ENCODE measurements at regions not wholly inside any gene's neighbourhood (a gene's known extent, or its start where the extent isn't known, plus 50 kb on each side); places are given as distances from the start of the nearest gene placed in this dataset.
"Not testable (repeated sequence)": the region's sequence is repeated elsewhere in the genome, so short reads cannot be mapped to it uniquely, and the experiment has no call there.

DNA sequence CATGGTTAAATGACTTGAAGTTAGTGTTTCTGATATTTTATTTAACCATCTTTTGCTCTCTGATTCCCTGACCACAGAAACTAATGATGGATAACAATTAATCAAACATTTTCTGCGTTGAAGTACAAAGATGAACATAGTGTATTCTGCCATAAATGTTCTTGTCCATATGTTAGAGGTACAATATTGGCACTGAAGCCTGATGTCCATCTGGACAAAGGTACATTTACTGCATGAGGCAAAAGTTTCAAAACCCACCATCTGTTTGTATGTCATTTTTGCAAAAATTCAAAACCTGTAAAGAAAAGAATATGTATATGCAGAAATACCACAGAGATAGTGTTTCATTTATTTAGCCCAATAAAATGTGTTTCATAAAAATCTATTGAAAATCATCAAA lies 861.5 kb downstream of the ANKRD7 start:
- no peak for TF ChIP-seq POLR2A (IDR thresholded peaks at IDR 0.05; ENCODE audit: low read depth, low read length)
- DNase-seq (ENCODE audit: insufficient read length, low spot score) (no peak), FAIRE-seq (no peak)

DNA sequence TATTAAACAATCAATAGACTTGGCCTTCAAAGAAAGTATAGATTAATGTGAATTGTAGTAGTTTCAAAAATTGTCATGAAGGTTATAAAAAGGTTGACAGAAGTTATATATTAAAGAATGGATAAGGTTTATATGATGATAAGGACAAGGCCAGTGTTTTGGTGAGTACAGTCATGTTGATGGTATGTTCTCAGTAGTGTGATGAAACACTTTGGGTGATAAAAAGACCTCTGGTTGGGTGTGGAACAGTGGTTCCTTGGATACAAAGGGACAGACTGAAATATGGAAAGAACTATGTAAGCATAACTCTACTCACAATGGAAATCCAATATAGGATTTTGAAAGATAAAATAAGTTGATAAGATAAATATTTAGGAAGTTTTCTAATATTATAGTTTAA lies 866.3 kb downstream of the ANKRD7 start:
- no peak for FAIRE-seq
- DNase-seq (ENCODE audit: insufficient read length, low spot score) = no peak
- no peak for TF ChIP-seq POLR2A (IDR thresholded peaks at IDR 0.05; ENCODE audit: low read depth, low read length)

DNA sequence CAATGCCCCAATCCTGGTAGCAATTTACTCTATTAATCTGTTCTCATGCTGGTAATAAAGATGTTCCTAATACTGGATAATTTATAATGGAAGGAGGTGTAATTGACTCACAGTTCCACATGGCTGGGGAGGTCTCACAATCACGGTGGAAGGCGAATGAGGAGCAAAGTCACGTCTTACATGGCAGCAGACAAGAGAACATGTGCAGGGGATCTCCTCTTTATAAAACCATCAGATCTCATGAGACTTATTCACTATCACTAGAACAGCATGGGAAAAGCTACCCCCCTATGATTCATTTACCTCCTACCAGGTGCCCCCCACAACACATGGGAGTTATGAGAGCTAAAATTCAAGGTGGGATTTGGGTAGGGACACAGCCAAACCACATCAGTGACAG lies 872.2 kb downstream of the ANKRD7 start:
- DNase-seq (ENCODE audit: insufficient read length, low spot score) = no peak
- no peak for FAIRE-seq
- TF ChIP-seq POLR2A (IDR thresholded peaks at IDR 0.05; ENCODE audit: low read depth, low read length) = no peak

GRCh38 chr7:119100611-119101258 lies 876.2 kb downstream of the ANKRD7 start:
- FAIRE-seq; DNase-seq (ENCODE audit: insufficient read length, low spot score): not testable (repeated sequence)

GRCh38 chr7:119102291-119102690 lies 877.8 kb downstream of the ANKRD7 start:
- DNase-seq (ENCODE audit: insufficient read length, low spot score) = no peak
- no peak for TF ChIP-seq POLR2A (IDR thresholded peaks at IDR 0.05; ENCODE audit: low read depth, low read length)
- no peak for FAIRE-seq

DNA sequence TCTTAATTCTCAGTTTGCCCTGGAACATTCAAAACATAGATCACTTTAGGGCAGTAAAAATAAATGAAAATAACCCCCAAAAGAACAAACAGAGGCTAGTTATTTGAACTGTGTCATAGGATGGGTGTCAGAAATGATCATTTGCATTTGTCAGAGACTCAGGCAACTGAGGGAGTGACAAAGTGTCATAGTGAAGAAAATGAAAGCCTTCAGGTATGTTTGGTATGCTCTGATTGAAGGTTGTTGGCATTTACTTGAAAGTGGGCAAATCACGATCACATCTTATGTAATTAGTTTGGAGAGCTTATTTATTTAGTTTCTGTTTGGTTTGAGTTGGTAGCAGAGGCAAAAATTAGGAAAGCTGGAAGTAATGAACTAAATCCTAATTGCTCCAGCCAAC lies 880.9 kb downstream of the ANKRD7 start:
- TF ChIP-seq POLR2A (IDR thresholded peaks at IDR 0.05; ENCODE audit: low read depth, low read length) = no peak
- DNase-seq (ENCODE audit: insufficient read length, low spot score) = no peak
- no peak for FAIRE-seq

GRCh38 chr7:119123326-119123725 lies 898.8 kb downstream of the ANKRD7 start:
- DNase-seq (ENCODE audit: insufficient read length, low spot score) (no peak), FAIRE-seq (no peak)
- no peak for TF ChIP-seq POLR2A (IDR thresholded peaks at IDR 0.05; ENCODE audit: low read depth, low read length)

GRCh38 chr7:119127706-119128105 lies 903.2 kb downstream of the ANKRD7 start:
- FAIRE-seq = no peak
- no peak for TF ChIP-seq POLR2A (IDR thresholded peaks at IDR 0.05; ENCODE audit: low read depth, low read length)
- DNase-seq (ENCODE audit: insufficient read length, low spot score) = no peak

DNA sequence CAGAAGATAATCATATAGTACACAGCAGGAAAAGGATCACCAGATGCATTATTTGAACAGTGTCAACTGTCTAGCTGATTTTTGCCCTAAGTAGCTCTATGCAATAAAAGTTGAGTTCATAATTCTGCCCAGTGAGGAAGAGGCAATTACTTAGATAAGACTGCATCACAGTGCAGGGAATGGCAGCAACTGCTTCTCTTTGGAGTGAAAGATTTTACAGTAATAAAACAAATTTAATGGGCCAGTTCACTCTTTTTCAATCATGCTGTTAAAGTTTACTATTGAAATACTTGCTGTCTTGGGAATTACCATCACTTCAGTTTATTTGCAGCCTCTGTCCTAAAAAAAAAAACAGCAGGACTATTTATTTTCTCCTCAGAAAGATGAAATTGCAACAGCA lies 907.9 kb downstream of the ANKRD7 start:
- FAIRE-seq (no peak), DNase-seq (ENCODE audit: insufficient read length, low spot score) (no peak)
- TF ChIP-seq POLR2A (IDR thresholded peaks at IDR 0.05; ENCODE audit: low read depth, low read length) = no peak

DNA sequence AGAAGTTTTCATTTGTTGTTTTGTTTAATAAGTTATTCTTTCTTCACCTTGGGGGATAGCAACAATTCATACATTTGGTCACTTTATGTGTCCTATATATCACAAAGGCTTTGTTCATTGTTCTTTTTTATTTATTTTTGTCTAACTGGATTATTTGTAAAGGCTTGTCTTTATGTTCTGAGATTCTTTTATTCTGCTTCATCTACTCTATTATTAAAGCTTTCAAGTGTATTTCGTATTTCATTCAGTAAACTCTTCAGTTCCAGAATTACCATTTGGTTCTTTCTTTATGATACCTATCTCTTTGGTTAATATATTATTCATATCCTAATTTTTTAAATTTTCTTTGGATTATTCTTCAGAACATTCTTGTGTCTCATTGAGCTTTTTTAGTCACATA lies 942.9 kb downstream of the ANKRD7 start:
- FAIRE-seq = no peak
- no peak for DNase-seq (ENCODE audit: insufficient read length, low spot score)
- TF ChIP-seq POLR2A (IDR thresholded peaks at IDR 0.05; ENCODE audit: low read depth, low read length) = no peak

GRCh38 chr7:119172043-119172442 lies 947.5 kb downstream of the ANKRD7 start:
- no peak for FAIRE-seq
- TF ChIP-seq POLR2A (IDR thresholded peaks at IDR 0.05; ENCODE audit: low read depth, low read length) = no peak
- DNase-seq (ENCODE audit: insufficient read length, low spot score) = no peak

- DNase-seq (ENCODE audit: insufficient read length, low spot score) (peak; percentile 17), FAIRE-seq (peak; percentile 86)
- no peak for TF ChIP-seq POLR2A (IDR thresholded peaks at IDR 0.05; ENCODE audit: low read depth, low read length)
Measured at GRCh38 chr7:119175911-119176627, 951.6 kb downstream of the ANKRD7 start.

GRCh38 chr7:119177863-119178262 lies 953.4 kb downstream of the ANKRD7 start:
- FAIRE-seq (no peak), DNase-seq (ENCODE audit: insufficient read length, low spot score) (no peak)
- TF ChIP-seq POLR2A (IDR thresholded peaks at IDR 0.05; ENCODE audit: low read depth, low read length) = no peak

- no peak for FAIRE-seq
- no peak for TF ChIP-seq POLR2A (IDR thresholded peaks at IDR 0.05; ENCODE audit: low read depth, low read length)
Measured at GRCh38 chr7:119184124-119184788, 959.8 kb downstream of the ANKRD7 start.

DNA sequence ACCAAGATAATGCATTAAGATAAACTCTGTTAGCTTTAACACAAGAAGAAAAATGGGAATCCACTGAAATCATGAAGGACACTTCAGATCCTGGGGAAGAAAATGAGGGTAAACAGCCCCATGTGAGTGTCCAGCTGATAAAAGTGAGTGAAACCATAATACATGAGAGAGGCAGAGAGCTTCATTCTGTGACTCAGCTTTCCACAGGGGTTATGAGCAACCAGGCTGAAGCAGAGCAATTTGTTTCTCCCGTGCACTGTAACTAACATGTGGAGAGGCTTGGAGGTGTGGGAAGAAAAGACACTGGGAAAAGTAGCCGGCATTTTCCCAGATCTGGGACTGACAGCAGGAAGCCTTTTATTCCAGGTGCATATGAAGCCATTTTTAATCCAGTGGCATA lies 971.7 kb downstream of the ANKRD7 start:
- no peak for DNase-seq (ENCODE audit: insufficient read length, low spot score)
- TF ChIP-seq POLR2A (IDR thresholded peaks at IDR 0.05; ENCODE audit: low read depth, low read length) = no peak
- FAIRE-seq = no peak

More at GRCh38 chr7:119184124-119184788, 959.8 kb downstream of the ANKRD7 start:
- no peak for DNase-seq (ENCODE audit: insufficient read length, low spot score)

Data from H54 (cell line).